ENCODE measurements at regions not wholly inside any gene's neighbourhood (a gene's known extent, or its start where the extent isn't known, plus 50 kb on each side); places are given as distances from the start of the nearest gene placed in this dataset.

DNA sequence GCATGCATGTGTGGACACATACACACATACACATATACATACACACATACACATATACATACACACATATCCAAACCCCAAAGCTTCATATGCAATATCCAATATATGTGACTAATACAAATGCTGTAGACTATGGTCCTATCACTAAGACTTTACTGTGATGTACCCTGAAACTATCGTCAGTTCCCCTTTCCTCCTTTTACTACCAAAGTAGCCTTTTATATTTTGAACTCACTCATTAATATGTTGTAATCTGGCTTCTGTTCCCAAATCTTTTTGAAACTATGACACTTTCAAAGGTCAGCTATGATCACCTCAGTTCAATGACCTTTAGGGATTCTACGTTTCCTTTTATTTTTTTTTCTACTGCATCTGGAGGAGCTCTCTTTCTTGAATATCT is 64.8 kb upstream of the TFEC start:
- no peaks in the 10 kb centered on the region for H3K27me3 ChIP-seq (ENCODE audit: insufficient read depth, low read depth, low read length)
- H3K4me3 ChIP-seq (ENCODE audit: low read length) = no peak overlapping the region
- no peaks in the 10 kb centered on the region for H3K79me2 ChIP-seq (replicated peaks; ENCODE audit: insufficient read depth, low read length)
- no peaks in the 10 kb centered on the region for H3F3A ChIP-seq (ENCODE audit: insufficient read depth, low read length, poor library complexity, severe bottlenecking)
- no peak overlapping the region for H3K4me2 ChIP-seq (ENCODE audit: low read length)
- H3K9me3 ChIP-seq (ENCODE audit: low read length) = no peaks in the 10 kb centered on the region
- no peak overlapping the region for H2AFZ ChIP-seq (ENCODE audit: low read depth, low read length)
- H3K9me2 ChIP-seq (ENCODE audit: insufficient read depth, low read length) = no peaks in the 10 kb centered on the region
- H3K9ac ChIP-seq (ENCODE audit: low read length) = no peak overlapping the region
- H4K20me1 ChIP-seq (ENCODE audit: insufficient read depth) = no peaks in the 10 kb centered on the region
- TF ChIP-seq, protein P1, sequence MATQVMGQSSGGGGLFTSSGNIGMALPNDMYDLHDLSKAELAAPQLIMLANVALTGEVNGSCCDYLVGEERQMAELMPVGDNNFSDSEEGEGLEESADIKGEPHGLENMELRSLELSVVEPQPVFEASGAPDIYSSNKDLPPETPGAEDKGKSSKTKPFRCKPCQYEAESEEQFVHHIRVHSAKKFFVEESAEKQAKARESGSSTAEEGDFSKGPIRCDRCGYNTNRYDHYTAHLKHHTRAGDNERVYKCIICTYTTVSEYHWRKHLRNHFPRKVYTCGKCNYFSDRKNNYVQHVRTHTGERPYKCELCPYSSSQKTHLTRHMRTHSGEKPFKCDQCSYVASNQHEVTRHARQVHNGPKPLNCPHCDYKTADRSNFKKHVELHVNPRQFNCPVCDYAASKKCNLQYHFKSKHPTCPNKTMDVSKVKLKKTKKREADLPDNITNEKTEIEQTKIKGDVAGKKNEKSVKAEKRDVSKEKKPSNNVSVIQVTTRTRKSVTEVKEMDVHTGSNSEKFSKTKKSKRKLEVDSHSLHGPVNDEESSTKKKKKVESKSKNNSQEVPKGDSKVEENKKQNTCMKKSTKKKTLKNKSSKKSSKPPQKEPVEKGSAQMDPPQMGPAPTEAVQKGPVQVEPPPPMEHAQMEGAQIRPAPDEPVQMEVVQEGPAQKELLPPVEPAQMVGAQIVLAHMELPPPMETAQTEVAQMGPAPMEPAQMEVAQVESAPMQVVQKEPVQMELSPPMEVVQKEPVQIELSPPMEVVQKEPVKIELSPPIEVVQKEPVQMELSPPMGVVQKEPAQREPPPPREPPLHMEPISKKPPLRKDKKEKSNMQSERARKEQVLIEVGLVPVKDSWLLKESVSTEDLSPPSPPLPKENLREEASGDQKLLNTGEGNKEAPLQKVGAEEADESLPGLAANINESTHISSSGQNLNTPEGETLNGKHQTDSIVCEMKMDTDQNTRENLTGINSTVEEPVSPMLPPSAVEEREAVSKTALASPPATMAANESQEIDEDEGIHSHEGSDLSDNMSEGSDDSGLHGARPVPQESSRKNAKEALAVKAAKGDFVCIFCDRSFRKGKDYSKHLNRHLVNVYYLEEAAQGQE (IDR thresholded peaks at IDR 0.05; ENCODE audit: borderline replicate concordance) = no peak
- TF ChIP-seq EZH2 (IDR thresholded peaks at IDR 0.05; ENCODE audit: borderline replicate concordance, insufficient read depth, low read length, poor library complexity, severe bottlenecking) (no peak), RAD21 (conservative IDR thresholded peaks at IDR 0.05) (no peak), POLR2AphosphoS5 (IDR thresholded peaks at IDR 0.05) (no peak), MXI1 (conservative IDR thresholded peaks at IDR 0.05; ENCODE audit: poor library complexity, severe bottlenecking) (no peak), TAF1 (IDR thresholded peaks at IDR 0.05; ENCODE audit: low read depth) (no peak), EP300 (conservative IDR thresholded peaks at IDR 0.05; ENCODE audit: poor library complexity, severe bottlenecking) (no peak), SMC3 (conservative IDR thresholded peaks at IDR 0.05; ENCODE audit: poor library complexity) (no peak)
- TF ChIP-seq, protein P2, sequence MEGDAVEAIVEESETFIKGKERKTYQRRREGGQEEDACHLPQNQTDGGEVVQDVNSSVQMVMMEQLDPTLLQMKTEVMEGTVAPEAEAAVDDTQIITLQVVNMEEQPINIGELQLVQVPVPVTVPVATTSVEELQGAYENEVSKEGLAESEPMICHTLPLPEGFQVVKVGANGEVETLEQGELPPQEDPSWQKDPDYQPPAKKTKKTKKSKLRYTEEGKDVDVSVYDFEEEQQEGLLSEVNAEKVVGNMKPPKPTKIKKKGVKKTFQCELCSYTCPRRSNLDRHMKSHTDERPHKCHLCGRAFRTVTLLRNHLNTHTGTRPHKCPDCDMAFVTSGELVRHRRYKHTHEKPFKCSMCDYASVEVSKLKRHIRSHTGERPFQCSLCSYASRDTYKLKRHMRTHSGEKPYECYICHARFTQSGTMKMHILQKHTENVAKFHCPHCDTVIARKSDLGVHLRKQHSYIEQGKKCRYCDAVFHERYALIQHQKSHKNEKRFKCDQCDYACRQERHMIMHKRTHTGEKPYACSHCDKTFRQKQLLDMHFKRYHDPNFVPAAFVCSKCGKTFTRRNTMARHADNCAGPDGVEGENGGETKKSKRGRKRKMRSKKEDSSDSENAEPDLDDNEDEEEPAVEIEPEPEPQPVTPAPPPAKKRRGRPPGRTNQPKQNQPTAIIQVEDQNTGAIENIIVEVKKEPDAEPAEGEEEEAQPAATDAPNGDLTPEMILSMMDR (IDR thresholded peaks at IDR 0.05; ENCODE audit: poor library complexity, severe bottlenecking) = no peak
- H3K27ac ChIP-seq (ENCODE audit: low read length) = no peak overlapping the region
- H3K36me3 ChIP-seq (ENCODE audit: insufficient read depth, low read length) = no peaks in the 10 kb centered on the region

DNA sequence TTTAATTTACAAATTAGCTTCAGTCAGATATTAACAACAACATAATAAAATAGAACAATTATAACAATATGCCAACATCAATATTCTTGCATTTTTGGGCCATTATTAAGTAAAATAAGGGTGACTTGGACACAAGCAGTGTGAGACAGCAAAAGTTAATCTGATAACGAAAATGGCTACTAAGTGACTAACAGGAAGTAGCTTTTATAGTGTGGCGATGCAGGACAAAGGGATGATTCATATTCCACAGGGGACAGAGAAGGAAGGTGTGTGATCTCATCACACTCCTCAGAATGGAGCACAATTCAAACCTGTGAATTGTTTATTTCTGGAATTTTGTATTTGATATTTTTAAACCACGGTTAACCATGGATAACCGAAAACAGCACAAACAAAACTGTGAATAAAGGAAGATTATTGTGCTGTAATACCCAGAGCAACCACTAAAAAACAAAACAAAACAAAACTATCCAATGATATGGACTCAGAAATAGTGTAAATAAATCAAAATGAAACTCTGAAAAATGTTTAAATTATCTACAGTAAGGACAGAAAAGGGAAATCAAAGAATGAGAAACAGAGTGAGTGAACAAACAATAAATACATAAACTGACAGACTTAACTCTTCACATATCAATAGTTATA is 66.9 kb upstream of the TFEC start:
- no peak overlapping the region for H3K9ac ChIP-seq (ENCODE audit: low read length)
- no peaks in the 10 kb centered on the region for H3K79me2 ChIP-seq (replicated peaks; ENCODE audit: insufficient read depth, low read length)
- H3K27me3 ChIP-seq (ENCODE audit: insufficient read depth, low read depth, low read length) = no peaks in the 10 kb centered on the region
- no peaks in the 10 kb centered on the region for H3K9me2 ChIP-seq (ENCODE audit: insufficient read depth, low read length)
- H3F3A ChIP-seq (ENCODE audit: insufficient read depth, low read length, poor library complexity, severe bottlenecking) = no peaks in the 10 kb centered on the region
- H3K4me2 ChIP-seq (ENCODE audit: low read length) = no peak overlapping the region
- H3K27ac ChIP-seq (ENCODE audit: low read length) = no peak overlapping the region
- H4K20me1 ChIP-seq (ENCODE audit: insufficient read depth) = no peaks in the 10 kb centered on the region
- no peaks in the 10 kb centered on the region for H3K9me3 ChIP-seq (ENCODE audit: low read length)
- TF ChIP-seq TAF1 (IDR thresholded peaks at IDR 0.05; ENCODE audit: low read depth) = no peak
- TF ChIP-seq RAD21 (conservative IDR thresholded peaks at IDR 0.05) = no peak
- no peak for TF ChIP-seq SMC3 (conservative IDR thresholded peaks at IDR 0.05; ENCODE audit: poor library complexity)
- TF ChIP-seq EZH2 (IDR thresholded peaks at IDR 0.05; ENCODE audit: borderline replicate concordance, insufficient read depth, low read length, poor library complexity, severe bottlenecking) = no peak
- TF ChIP-seq POLR2AphosphoS5 (IDR thresholded peaks at IDR 0.05) = no peak
- no peak for TF ChIP-seq EP300 (conservative IDR thresholded peaks at IDR 0.05; ENCODE audit: poor library complexity, severe bottlenecking)
- TF ChIP-seq, protein P1 (IDR thresholded peaks at IDR 0.05; ENCODE audit: borderline replicate concordance) = no peak
- TF ChIP-seq MXI1 (conservative IDR thresholded peaks at IDR 0.05; ENCODE audit: poor library complexity, severe bottlenecking) = no peak
- TF ChIP-seq, protein P2 (IDR thresholded peaks at IDR 0.05; ENCODE audit: poor library complexity, severe bottlenecking) = no peak
- no peaks in the 10 kb centered on the region for H3K36me3 ChIP-seq (ENCODE audit: insufficient read depth, low read length)
- no peak overlapping the region for H2AFZ ChIP-seq (ENCODE audit: low read depth, low read length)
- H3K4me3 ChIP-seq (ENCODE audit: low read length) = no peak overlapping the region
